ENCODE measurements at regions not wholly inside any gene's neighbourhood (a gene's known extent, or its start where the extent isn't known, plus 50 kb on each side); places are given as distances from the start of the nearest gene placed in this dataset.

DNA sequence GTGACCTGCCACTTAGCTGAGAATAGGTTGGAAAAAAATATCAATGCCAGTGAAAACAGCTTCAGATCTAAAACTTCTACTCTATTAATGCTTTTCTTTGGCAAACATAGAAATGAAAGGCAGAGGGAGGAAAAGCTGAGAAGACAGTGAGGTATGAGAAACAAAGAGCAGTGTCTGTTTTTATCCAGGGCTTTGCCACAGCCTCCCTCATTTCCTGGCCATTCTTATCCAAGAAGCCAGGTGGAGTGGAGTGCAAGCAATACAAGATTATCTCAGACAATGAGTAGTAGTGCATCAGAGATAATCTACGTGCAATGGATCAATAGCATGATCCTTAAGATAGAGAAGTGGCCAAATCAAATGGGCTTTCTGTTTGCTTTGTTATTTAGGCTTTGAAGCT, 808.7 kb upstream of the PIK3C3 start:
- H3K4me3 ChIP-seq (ENCODE audit: low read depth, low read length), result no peak overlapping the region
- TF ChIP-seq, protein P1, sequence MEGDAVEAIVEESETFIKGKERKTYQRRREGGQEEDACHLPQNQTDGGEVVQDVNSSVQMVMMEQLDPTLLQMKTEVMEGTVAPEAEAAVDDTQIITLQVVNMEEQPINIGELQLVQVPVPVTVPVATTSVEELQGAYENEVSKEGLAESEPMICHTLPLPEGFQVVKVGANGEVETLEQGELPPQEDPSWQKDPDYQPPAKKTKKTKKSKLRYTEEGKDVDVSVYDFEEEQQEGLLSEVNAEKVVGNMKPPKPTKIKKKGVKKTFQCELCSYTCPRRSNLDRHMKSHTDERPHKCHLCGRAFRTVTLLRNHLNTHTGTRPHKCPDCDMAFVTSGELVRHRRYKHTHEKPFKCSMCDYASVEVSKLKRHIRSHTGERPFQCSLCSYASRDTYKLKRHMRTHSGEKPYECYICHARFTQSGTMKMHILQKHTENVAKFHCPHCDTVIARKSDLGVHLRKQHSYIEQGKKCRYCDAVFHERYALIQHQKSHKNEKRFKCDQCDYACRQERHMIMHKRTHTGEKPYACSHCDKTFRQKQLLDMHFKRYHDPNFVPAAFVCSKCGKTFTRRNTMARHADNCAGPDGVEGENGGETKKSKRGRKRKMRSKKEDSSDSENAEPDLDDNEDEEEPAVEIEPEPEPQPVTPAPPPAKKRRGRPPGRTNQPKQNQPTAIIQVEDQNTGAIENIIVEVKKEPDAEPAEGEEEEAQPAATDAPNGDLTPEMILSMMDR (conservative IDR thresholded peaks at IDR 0.05; ENCODE audit: low read depth, low read length), result no peak
- no peak for DNase-seq (ENCODE audit: low read depth)

GRCh38 chr18:41145516-41145915, 809.5 kb upstream of the PIK3C3 start:
- TF ChIP-seq, protein P1 (conservative IDR thresholded peaks at IDR 0.05; ENCODE audit: low read depth, low read length), result no peak
- DNase-seq (ENCODE audit: low read depth), result peak; percentile 27
- H3K4me3 ChIP-seq (ENCODE audit: low read depth, low read length), result no peak overlapping the region

DNA sequence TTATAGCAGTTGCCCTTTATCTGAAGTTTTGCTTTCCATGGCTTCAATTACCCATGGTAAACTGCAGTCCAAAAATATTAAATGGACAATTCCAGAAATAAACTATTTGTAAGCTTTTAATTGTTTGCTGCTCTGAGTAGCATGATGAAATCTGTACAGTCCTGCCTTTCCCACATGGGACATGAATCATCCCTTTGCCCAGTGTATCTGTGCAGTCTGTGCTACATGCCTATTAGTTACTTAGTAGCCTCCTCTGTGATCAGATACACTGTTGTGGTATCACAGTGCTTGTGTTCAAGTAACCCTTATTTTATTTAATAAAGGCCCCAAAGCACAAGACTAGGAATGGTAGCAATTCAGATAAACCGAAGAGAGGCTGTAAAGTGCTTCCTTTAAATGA, 810.6 kb upstream of the PIK3C3 start:
- TF ChIP-seq, protein P1 (conservative IDR thresholded peaks at IDR 0.05; ENCODE audit: low read depth, low read length), result no peak
- DNase-seq (ENCODE audit: low read depth), result peak; percentile 82
- no peak overlapping the region for H3K4me3 ChIP-seq (ENCODE audit: low read depth, low read length)

GRCh38 chr18:41140506-41140905, 814.5 kb upstream of the PIK3C3 start:
- DNase-seq (ENCODE audit: low read depth), result no peak
- H3K4me3 ChIP-seq (ENCODE audit: low read depth, low read length), result no peak overlapping the region
- TF ChIP-seq, protein P1 (conservative IDR thresholded peaks at IDR 0.05; ENCODE audit: low read depth, low read length), result no peak

DNA sequence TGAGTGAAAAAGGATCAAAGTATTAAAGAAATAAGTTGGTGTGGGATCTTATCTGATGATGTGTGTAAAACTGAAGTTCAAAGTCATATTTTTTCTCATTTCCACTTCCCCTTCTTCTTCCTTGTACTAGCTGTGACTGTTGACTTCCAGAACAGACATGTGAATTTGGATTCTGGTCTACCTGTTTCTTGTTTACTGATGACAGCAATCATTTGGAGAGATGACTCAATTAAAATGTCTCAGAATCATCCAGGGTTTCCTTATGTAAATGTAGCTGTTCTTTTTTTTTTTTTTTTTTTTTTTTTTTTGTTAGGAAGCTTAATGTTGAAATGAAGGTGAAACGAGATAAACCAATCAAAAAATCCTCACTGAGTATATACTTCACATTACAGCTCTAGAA, 819.9 kb upstream of the PIK3C3 start:
- TF ChIP-seq, protein P1 (conservative IDR thresholded peaks at IDR 0.05; ENCODE audit: low read depth, low read length), result no peak
- DNase-seq (ENCODE audit: low read depth), result no peak
- no peak overlapping the region for H3K4me3 ChIP-seq (ENCODE audit: low read depth, low read length)

DNA sequence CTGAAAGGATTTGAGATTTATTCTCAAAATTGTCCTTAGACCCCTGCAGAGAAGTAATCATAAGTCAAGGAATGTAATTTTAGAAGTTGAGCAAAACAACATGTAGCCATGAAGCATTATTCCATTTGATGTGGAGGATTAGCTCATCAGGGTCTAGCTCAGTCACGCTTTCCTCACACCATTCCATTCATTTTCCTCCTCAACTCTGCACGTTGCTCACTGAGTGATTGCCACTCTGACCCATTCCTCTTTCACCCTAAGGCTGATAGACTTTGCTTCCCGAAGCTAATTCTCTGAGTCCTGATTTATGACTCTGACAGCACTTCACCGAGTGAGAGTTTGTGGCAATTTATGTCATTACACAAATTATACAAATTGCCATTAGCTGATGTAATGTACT, 820.6 kb upstream of the PIK3C3 start:
- DNase-seq (ENCODE audit: low read depth), result peak; percentile 53
- TF ChIP-seq, protein P1 (conservative IDR thresholded peaks at IDR 0.05; ENCODE audit: low read depth, low read length), result no peak
- no peak overlapping the region for H3K4me3 ChIP-seq (ENCODE audit: low read depth, low read length)

DNA sequence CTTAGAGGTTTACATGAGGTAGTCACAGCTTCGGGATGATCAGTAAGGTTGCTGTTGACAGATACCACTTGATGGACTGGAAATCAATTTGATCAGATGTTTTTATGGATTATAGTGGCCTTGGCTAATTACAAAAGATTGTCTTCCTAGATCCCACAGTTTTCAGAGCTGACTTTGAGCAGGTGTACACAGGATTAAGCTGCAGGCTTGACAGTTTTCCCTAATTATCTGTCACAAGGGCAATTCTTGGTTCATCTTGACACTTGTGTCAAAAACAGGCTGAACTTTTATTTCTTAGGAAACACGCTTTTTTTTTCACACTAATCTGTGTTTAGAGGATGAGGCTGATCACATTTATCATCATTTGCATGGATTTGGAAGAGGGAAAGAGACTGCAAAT, 824.0 kb upstream of the PIK3C3 start:
- TF ChIP-seq, protein P1 (conservative IDR thresholded peaks at IDR 0.05; ENCODE audit: low read depth, low read length), result no peak
- no peak for DNase-seq (ENCODE audit: low read depth)
- H3K4me3 ChIP-seq (ENCODE audit: low read depth, low read length), result no peak overlapping the region
